ENCODE measurements at regions not wholly inside any gene's neighbourhood (a gene's known extent, or its start where the extent isn't known, plus 50 kb on each side); places are given as distances from the start of the nearest gene placed in this dataset.
A peak's percentile ranks its signal among the peaks of the same experiment; 100 is the strongest.

DNA sequence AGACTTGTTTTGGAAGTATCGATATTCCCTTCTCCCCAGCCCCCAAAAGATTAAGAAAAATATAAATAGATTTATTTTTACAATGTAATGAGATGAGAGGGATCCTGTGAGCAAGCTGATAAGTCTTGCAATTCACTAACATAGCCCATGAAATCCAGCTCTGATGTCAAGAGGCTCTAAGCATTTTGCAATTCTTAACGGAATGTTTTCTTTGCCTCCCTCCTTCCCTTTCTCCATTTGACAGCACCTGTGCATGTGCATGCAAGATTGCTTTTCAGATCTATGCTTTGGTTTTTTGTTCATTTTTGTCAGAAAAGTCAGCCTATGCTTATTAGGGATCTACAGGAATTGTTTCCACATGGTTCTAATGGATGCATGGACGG lies 169.9 kb downstream of the SLIT2 start:
- Histone ChIP-seq H3K27me3 (no peaks in the 10 kb centered on the region), H3K9me3 (no peaks in the 10 kb centered on the region), H3K36me3 (no peaks in the 10 kb centered on the region), H3K27ac (no peak overlapping the region), H3K4me1 (peaks cover 0 to 18% (median 0%) of the 10 kb centered on the region in 3 donors), H3K4me3 (no peak overlapping the region)
- intact Hi-C loops (cut with DNase I): loop anchor here (10.0 kb wide), 1 partner anchor 263 kb away; no protein-coding TSS in a partner anchor
- WGBS, 2 donors: 80 to 83% methylated on average over 3 of the region's 3 CpGs
- no peak for DNase-seq
- TF ChIP-seq, protein P1, sequence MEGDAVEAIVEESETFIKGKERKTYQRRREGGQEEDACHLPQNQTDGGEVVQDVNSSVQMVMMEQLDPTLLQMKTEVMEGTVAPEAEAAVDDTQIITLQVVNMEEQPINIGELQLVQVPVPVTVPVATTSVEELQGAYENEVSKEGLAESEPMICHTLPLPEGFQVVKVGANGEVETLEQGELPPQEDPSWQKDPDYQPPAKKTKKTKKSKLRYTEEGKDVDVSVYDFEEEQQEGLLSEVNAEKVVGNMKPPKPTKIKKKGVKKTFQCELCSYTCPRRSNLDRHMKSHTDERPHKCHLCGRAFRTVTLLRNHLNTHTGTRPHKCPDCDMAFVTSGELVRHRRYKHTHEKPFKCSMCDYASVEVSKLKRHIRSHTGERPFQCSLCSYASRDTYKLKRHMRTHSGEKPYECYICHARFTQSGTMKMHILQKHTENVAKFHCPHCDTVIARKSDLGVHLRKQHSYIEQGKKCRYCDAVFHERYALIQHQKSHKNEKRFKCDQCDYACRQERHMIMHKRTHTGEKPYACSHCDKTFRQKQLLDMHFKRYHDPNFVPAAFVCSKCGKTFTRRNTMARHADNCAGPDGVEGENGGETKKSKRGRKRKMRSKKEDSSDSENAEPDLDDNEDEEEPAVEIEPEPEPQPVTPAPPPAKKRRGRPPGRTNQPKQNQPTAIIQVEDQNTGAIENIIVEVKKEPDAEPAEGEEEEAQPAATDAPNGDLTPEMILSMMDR (IDR thresholded peaks at IDR 0.05): no peak
- no peak for TF ChIP-seq POLR2A (IDR thresholded peaks at IDR 0.05)

DNA sequence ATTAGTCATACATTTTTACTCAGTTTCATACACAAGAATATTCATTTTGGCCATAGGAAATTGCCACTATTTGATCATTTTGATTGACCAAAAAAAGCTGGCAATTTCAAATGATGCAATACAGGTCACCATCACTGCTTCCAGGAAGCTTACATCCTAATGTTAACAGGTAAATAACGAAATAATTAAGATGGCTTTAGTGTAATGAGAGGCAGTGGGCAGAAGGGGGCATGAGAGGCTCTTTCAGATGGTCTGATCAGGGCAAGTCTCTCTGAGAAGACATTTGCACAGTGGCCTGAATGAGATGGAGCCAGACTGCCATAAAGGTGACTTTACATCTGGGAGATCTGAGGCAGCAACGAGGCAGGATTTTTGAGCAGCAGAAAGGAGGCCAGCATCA lies 170.7 kb downstream of the SLIT2 start:
- no peak for DNase-seq
- TF ChIP-seq POLR2A (IDR thresholded peaks at IDR 0.05): no peak
- TF ChIP-seq, protein P1 (IDR thresholded peaks at IDR 0.05): peak in 4 of 6 experiments; percentile 40 to 58 (median 49)
- Histone ChIP-seq H3K4me1 (peaks cover 0 to 12% (median 0%) of the 10 kb centered on the region in 3 donors), H3K27ac (no peak overlapping the region), H3K4me3 (no peak overlapping the region), H3K36me3 (no peaks in the 10 kb centered on the region), H3K9me3 (no peaks in the 10 kb centered on the region), H3K27me3 (no peaks in the 10 kb centered on the region)
- 26 to 34% methylated on average over 2 of the region's 2 CpGs for WGBS, 2 donors
- intact Hi-C loops (cut with DNase I): loop anchor here (10.0 kb wide), 1 partner anchor 262 kb away; no protein-coding TSS in a partner anchor

DNA sequence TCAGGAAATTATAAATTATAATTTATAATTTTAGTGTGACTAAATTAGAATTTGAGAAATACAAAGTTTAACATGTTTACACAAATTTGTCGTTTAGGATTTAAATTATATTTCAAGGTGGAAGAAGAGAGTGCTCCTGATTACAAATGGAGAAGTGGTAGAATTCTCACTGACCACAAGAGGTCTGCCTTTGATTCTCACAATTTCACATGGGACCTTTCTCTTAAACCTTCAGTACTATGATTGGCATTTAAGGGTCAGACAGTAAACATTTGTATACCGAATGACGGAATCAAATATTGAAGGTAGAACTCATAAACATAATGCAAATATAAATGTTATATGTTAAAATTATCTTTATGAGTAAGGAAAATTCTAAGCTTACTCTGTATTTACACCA lies 171.7 kb downstream of the SLIT2 start:
- no peak for DNase-seq
- no peak overlapping the region for H3K4me3 ChIP-seq
- TF ChIP-seq, protein P1 (IDR thresholded peaks at IDR 0.05): no peak
- TF ChIP-seq POLR2A (IDR thresholded peaks at IDR 0.05): no peak
- 85 to 92% methylated on average over 3 of the region's 3 CpGs for WGBS, 2 donors
- no peaks in the 10 kb centered on the region for H3K27me3 ChIP-seq
- peaks cover 0 to 8% (median 0%) of the 10 kb centered on the region in 3 donors for H3K4me1 ChIP-seq
- H3K36me3 ChIP-seq: no peaks in the 10 kb centered on the region
- no peaks in the 10 kb centered on the region for H3K9me3 ChIP-seq
- intact Hi-C loops (cut with DNase I): loop anchor here (10.0 kb wide), 1 partner anchor 261 kb away; no protein-coding TSS in a partner anchor
- no peak overlapping the region for H3K27ac ChIP-seq

DNA sequence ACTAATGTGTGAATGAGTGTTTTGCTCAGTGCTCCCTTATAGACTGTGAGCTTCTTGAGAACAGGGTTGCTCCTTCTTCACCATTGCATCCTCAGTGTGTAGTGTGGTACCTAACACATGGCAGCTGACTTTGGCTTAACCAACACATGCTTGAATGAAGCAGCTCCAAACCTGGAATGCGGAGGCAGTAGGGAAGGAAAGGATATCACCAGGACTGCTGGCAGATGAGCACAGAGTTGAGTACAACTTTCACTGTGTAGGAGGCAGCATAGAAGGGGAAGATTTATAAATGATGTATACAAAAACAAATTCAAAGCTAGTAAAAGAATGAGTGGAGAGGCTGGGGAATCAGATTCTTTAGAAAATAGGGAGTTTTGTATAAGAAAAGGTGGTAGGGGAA lies 174.3 kb downstream of the SLIT2 start:
- Histone ChIP-seq H3K9me3 (no peaks in the 10 kb centered on the region), H3K4me1 (no peaks in the 10 kb centered on the region), H3K27me3 (no peaks in the 10 kb centered on the region), H3K27ac (no peak overlapping the region), H3K36me3 (no peaks in the 10 kb centered on the region), H3K4me3 (no peak overlapping the region)
- TF ChIP-seq, protein P1 (IDR thresholded peaks at IDR 0.05): no peak
- no peak for TF ChIP-seq POLR2A (IDR thresholded peaks at IDR 0.05)
- DNase-seq: no peak
- intact Hi-C loops (cut with DNase I): loop anchor here (10.0 kb wide), 1 partner anchor 259 kb away; no protein-coding TSS in a partner anchor
- 92 to 100% methylated on average over 1 of the region's 1 CpG for WGBS, 2 donors

DNA sequence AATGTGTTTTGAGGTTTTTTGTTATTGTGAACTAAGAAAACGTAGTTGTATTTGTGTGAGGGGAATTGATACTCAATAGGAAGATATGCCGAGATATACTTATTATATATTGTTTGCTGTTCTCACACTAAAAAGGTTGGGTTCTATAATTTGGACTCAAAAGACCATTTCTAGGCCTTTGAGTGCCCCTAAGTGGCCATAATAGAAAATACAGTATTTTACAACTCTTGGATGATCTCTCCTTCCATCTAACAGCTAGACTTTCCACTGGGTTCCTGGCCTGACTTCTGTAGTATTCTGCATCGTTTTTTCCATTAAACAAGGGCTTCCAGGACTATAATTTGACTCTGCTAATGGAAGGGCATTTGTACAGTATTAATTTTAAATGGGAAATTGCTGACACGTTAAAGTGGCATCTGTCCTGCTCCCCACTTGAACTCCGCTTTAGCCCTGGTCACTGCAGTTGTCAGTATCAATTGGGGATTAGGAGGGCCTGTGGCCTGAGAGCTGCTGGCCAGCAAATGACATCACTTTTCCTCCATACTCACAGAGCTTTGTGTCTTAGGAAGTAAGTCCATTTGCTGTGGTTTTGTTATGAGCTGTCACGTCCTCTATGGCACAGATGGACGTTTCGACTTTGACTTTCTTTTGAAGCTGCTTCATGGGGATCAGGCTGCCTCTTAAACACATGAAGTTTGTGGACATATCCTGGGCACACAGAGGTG lies 176.9 kb downstream of the SLIT2 start:
- no peaks in the 10 kb centered on the region for H3K4me1 ChIP-seq
- 66 to 73% methylated on average over 8 of the region's 8 CpGs for WGBS, 2 donors
- H3K4me3 ChIP-seq: no peak overlapping the region

More for the DNA sequence above, 176.9 kb downstream of the SLIT2 start:
- intact Hi-C loops (cut with DNase I): loop anchor here (10.0 kb wide), 1 partner anchor 256 kb away; no protein-coding TSS in a partner anchor
- DNase-seq: no peak
- Histone ChIP-seq H3K27me3 (no peaks in the 10 kb centered on the region), H3K9me3 (no peaks in the 10 kb centered on the region), H3K27ac (no peak overlapping the region), H3K36me3 (no peaks in the 10 kb centered on the region)
- TF ChIP-seq, protein P1 (IDR thresholded peaks at IDR 0.05): peak in 1 of 6 experiments; percentile 38
- no peak for TF ChIP-seq POLR2A (IDR thresholded peaks at IDR 0.05)
